Stimulated activated CD4-positive, alpha-beta T cell treated with anti-CD3 and anti-CD28 coated beads, TNF-alpha, amount 100 ng/mL, for 24 hours (primary cell): ENCODE measurements at regions not wholly inside any gene's neighbourhood (a gene's known extent, or its start where the extent isn't known, plus 50 kb on each side); places are given as distances from the start of the nearest gene placed in this dataset.
"Not testable (repeated sequence)": the region's sequence is repeated elsewhere in the genome, so short reads cannot be mapped to it uniquely, and the experiment has no call there.

Experiments
- DNase-seq, 3 experiments: peaks; one replicate each; pipeline ENCODE4 v3.0.0-alpha.2; 2020; ENCODE audit warnings: low read depth in 3 of 3

- no peak for DNase-seq
Observed at GRCh38 chr20:41784209-41784958, 166.2 kb upstream of the CHD6 start.

- DNase-seq = no peak
Observed at GRCh38 chr20:41783423-41784208, 165.4 kb upstream of the CHD6 start.

- DNase-seq = no peak
Observed at GRCh38 chr20:41782730-41783406, 164.7 kb upstream of the CHD6 start.

- no peak for DNase-seq
Observed at GRCh38 chr20:41782255-41782654, 164.1 kb upstream of the CHD6 start.

GRCh38 chr20:41776421-41776820, 158.2 kb upstream of the CHD6 start:
- no peak for DNase-seq

- DNase-seq = no peak
Observed at GRCh38 chr20:41774291-41774690, 156.1 kb upstream of the CHD6 start.

GRCh38 chr20:41770965-41771364, 152.8 kb upstream of the CHD6 start:
- DNase-seq = no peak

GRCh38 chr20:41770427-41770826, 152.2 kb upstream of the CHD6 start:
- DNase-seq = no peak

- no peak for DNase-seq
Observed at GRCh38 chr20:41769592-41770018, 151.4 kb upstream of the CHD6 start.

GRCh38 chr20:41750137-41750536, 132.0 kb upstream of the CHD6 start:
- DNase-seq = no peak

GRCh38 chr20:41748756-41749582, 130.8 kb upstream of the CHD6 start:
- DNase-seq = no peak

GRCh38 chr20:41748051-41748450, 129.9 kb upstream of the CHD6 start:
- DNase-seq = no peak

GRCh38 chr20:41747226-41747625, 129.0 kb upstream of the CHD6 start:
- DNase-seq = no peak

- no peak for DNase-seq
Observed at GRCh38 chr20:41746635-41747034, 128.5 kb upstream of the CHD6 start.

- DNase-seq = peak in 1 of 3 experiments; percentile 44
Observed at GRCh38 chr20:41738604-41739206, 120.5 kb upstream of the CHD6 start.

GRCh38 chr20:41735949-41736348, 117.8 kb upstream of the CHD6 start:
- DNase-seq = no peak

GRCh38 chr20:41734506-41734945, 116.3 kb upstream of the CHD6 start:
- DNase-seq = peak in 1 of 3 experiments; percentile 15

- DNase-seq = no peak
Observed at GRCh38 chr20:41733151-41733550, 115.0 kb upstream of the CHD6 start.

- DNase-seq = not testable (repeated sequence)
Observed at GRCh38 chr20:41731198-41731597, 113.0 kb upstream of the CHD6 start.

GRCh38 chr20:41727681-41728080, 109.5 kb upstream of the CHD6 start:
- DNase-seq = not testable (repeated sequence)

- no peak for DNase-seq
Observed at GRCh38 chr20:41726727-41727126, 108.5 kb upstream of the CHD6 start.
